OCI-LY1 (cell line): ENCODE measurements at regions not wholly inside any gene's neighbourhood (a gene's known extent, or its start where the extent isn't known, plus 50 kb on each side); places are given as distances from the start of the nearest gene placed in this dataset.

Experiments
- H2AFZ ChIP-seq: fragments of 200-600 bp; sonication (generic), shearing (Covaris generic); 2 replicates; pipeline ENCODE4 v1.6.0; 2014; ENCODE audit warnings: antibody characterized with exemption, mild to moderate bottlenecking, low read length
- H3F3A ChIP-seq: fragments of 200-600 bp; sonication (generic), shearing (Covaris generic); 2 replicates; pipeline ENCODE4 v1.6.0; 2014; ENCODE audit warnings: mild to moderate bottlenecking, antibody characterized with exemption, low read length, moderate library complexity; ENCODE audit not compliant: insufficient read depth
- H3K27ac ChIP-seq: fragments of 200-600 bp; sonication (generic); 2 replicates; pipeline ENCODE4 v1.5.1; 2014; ENCODE audit warnings: low read length, mixed run types, mild to moderate bottlenecking, low read depth; ENCODE audit not compliant: poor library complexity, severe bottlenecking
- H3K27me3 ChIP-seq: fragments of 200-600 bp; sonication (generic); 2 replicates; pipeline ENCODE4 v1.6.0; 2014; ENCODE audit warnings: antibody characterized with exemption, mild to moderate bottlenecking, low read length, moderate library complexity; ENCODE audit not compliant: insufficient read depth
- H3K36me3 ChIP-seq: fragments of 200-600 bp; sonication (generic); 2 replicates; pipeline ENCODE4 v1.6.1; 2014; ENCODE audit warnings: mild to moderate bottlenecking, antibody characterized with exemption, low read length, moderate library complexity, mixed read lengths; ENCODE audit not compliant: insufficient read depth
- H3K4me1 ChIP-seq: fragments of 200-600 bp; sonication (generic); 2 replicates; pipeline ENCODE4 v1.5.1; 2014; ENCODE audit warnings: mild to moderate bottlenecking, low read length, moderate library complexity; ENCODE audit not compliant: insufficient read depth, severe bottlenecking
- H3K4me2 ChIP-seq: fragments of 200-600 bp; sonication (generic), shearing (Covaris generic); 2 replicates; pipeline ENCODE4 v1.6.1; 2014; ENCODE audit warnings: low read length
- H3K4me3 ChIP-seq: fragments of 200-600 bp; sonication (generic); 2 replicates; pipeline ENCODE4 v1.5.1; 2014; ENCODE audit warnings: low read length, low read depth, mild to moderate bottlenecking, mixed read lengths; ENCODE audit not compliant: poor library complexity, severe bottlenecking
- H3K79me2 ChIP-seq: fragments of 200-600 bp; shearing (Covaris generic); 2 replicates; pipeline ENCODE4 v1.6.1; 2016; ENCODE audit warnings: mixed run types, low read length, mixed read lengths; ENCODE audit not compliant: insufficient read depth
- H3K9ac ChIP-seq: fragments of 200-600 bp; sonication (generic), shearing (Covaris generic); 2 replicates; pipeline ENCODE4 v1.6.1; 2014; ENCODE audit warnings: mild to moderate bottlenecking, low read length, mixed read lengths
- H3K9me2 ChIP-seq: fragments of 200-600 bp; sonication (generic), shearing (Covaris generic); 2 replicates; pipeline ENCODE4 v1.6.1; 2014; ENCODE audit warnings: low read depth, mild to moderate bottlenecking, low read length, mixed read lengths
- H3K9me3 ChIP-seq: fragments of 200-600 bp; shearing (Covaris generic); 2 replicates; pipeline ENCODE4 v1.6.1; 2014; ENCODE audit warnings: low read length, mixed read lengths
- H4K20me1 ChIP-seq: fragments of 200-600 bp; sonication (generic), shearing (Covaris generic); 2 replicates; pipeline ENCODE4 v1.6.0; 2016; ENCODE audit warnings: mild to moderate bottlenecking, low read length; ENCODE audit not compliant: insufficient read depth
- EZH2 ChIP-seq: fragments of 200-600 bp; sonication (generic), shearing (Covaris generic); IDR thresholded peaks from 2 replicates; pipeline ENCODE4 v1.8.0; 2017; ENCODE audit warnings: borderline replicate concordance, mixed run types, mild to moderate bottlenecking, antibody characterized with exemption, low read length, moderate library complexity, mixed read lengths
- TF ChIP-seq, protein P1 (sequence below): fragments of 200-600 bp; sonication (generic), shearing (Covaris generic); IDR thresholded peaks from 2 replicates; pipeline ENCODE4 v1.5.1; 2017; ENCODE audit warnings: mild to moderate bottlenecking, antibody characterized with exemption, low read length, moderate library complexity, mixed read lengths

GRCh38 chr4:64016893-64017292 lies 392.4 kb downstream of the TECRL start:
- Histone ChIP-seq H3K9me2 (no peaks in the 10 kb centered on the region), H3F3A (no peaks in the 10 kb centered on the region), H3K4me2 (no peak overlapping the region), H3K27ac (no peak overlapping the region), H3K79me2 (no peaks in the 10 kb centered on the region), H3K36me3 (no peaks in the 10 kb centered on the region), H2AFZ (no peak overlapping the region), H3K27me3 (no peaks in the 10 kb centered on the region), H3K9ac (no peak overlapping the region), H4K20me1 (no peaks in the 10 kb centered on the region), H3K4me3 (no peak overlapping the region), H3K4me1 (no peaks in the 10 kb centered on the region), H3K9me3 (no peaks in the 10 kb centered on the region)
- no peak for TF ChIP-seq EZH2
- TF ChIP-seq, protein P1, sequence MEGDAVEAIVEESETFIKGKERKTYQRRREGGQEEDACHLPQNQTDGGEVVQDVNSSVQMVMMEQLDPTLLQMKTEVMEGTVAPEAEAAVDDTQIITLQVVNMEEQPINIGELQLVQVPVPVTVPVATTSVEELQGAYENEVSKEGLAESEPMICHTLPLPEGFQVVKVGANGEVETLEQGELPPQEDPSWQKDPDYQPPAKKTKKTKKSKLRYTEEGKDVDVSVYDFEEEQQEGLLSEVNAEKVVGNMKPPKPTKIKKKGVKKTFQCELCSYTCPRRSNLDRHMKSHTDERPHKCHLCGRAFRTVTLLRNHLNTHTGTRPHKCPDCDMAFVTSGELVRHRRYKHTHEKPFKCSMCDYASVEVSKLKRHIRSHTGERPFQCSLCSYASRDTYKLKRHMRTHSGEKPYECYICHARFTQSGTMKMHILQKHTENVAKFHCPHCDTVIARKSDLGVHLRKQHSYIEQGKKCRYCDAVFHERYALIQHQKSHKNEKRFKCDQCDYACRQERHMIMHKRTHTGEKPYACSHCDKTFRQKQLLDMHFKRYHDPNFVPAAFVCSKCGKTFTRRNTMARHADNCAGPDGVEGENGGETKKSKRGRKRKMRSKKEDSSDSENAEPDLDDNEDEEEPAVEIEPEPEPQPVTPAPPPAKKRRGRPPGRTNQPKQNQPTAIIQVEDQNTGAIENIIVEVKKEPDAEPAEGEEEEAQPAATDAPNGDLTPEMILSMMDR = no peak

GRCh38 chr4:64014647-64015046 lies 394.6 kb downstream of the TECRL start:
- H3F3A ChIP-seq = no peaks in the 10 kb centered on the region
- H3K27ac ChIP-seq = no peak overlapping the region
- H3K36me3 ChIP-seq = no peaks in the 10 kb centered on the region
- H3K27me3 ChIP-seq = no peaks in the 10 kb centered on the region
- no peak overlapping the region for H3K9ac ChIP-seq
- TF ChIP-seq, protein P1 = no peak
- no peak for TF ChIP-seq EZH2
- no peaks in the 10 kb centered on the region for H3K4me1 ChIP-seq
- H2AFZ ChIP-seq = no peak overlapping the region
- no peaks in the 10 kb centered on the region for H3K9me3 ChIP-seq
- no peak overlapping the region for H3K4me3 ChIP-seq
- no peaks in the 10 kb centered on the region for H3K9me2 ChIP-seq
- H3K4me2 ChIP-seq = no peak overlapping the region
- H3K79me2 ChIP-seq = no peaks in the 10 kb centered on the region
- H4K20me1 ChIP-seq = no peaks in the 10 kb centered on the region

DNA sequence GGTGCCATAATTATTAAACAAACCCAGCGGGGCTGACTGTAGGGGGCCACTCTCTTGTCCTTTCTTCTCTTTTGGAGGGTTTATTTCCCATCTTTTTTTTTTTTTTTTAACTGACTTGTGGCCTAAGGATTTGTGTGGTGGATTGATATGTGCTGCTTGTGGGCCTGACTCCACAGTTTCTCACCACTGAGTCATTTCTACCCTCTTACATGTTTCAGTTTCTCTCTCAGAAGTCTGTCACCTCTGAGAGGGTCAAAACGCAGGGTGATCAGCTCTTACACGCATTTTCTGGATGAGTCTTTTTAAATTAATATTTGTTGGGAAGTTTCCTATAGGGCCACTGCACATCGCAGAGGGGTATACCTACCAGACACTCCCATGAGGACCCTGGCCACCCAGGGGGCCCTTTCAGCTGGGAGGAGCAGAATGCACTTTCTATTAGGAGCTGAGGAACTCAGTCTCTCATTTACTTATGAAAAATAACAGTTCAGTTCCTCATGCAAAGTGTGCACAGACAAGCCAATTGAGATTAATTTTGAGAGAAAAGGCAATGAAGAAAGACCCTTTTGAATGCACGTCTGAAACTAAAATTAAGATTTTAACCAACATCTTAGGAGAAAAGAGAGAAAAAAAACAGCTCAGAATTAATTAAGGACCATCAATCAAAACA lies 407.9 kb downstream of the TECRL start:
- TF ChIP-seq, protein P1 = no peak
- no peaks in the 10 kb centered on the region for H3K9me3 ChIP-seq
- no peak overlapping the region for H2AFZ ChIP-seq
- no peaks in the 10 kb centered on the region for H4K20me1 ChIP-seq
- H3K4me1 ChIP-seq = no peaks in the 10 kb centered on the region
- no peak overlapping the region for H3K27ac ChIP-seq
- no peaks in the 10 kb centered on the region for H3F3A ChIP-seq
- H3K27me3 ChIP-seq = no peaks in the 10 kb centered on the region
- H3K4me2 ChIP-seq = no peak overlapping the region
- no peaks in the 10 kb centered on the region for H3K9me2 ChIP-seq
- no peaks in the 10 kb centered on the region for H3K79me2 ChIP-seq
- H3K4me3 ChIP-seq = no peak overlapping the region
- H3K36me3 ChIP-seq = no peaks in the 10 kb centered on the region
- H3K9ac ChIP-seq = no peak overlapping the region
